ENCODE measurements at regions not wholly inside any gene's neighbourhood (a gene's known extent, or its start where the extent isn't known, plus 50 kb on each side); places are given as distances from the start of the nearest gene placed in this dataset.

- dilution Hi-C loops (cut with HindIII; ENCODE audit: low sequenced_read_pairs, unreplicated experiment): no loop called here
- Histone ChIP-seq H2BK15ac (ENCODE audit: low read depth, low read length) (no peak overlapping the region), H3K4me1 (ENCODE audit: control insufficient read depth, insufficient read depth, low read length) (no peaks in the 10 kb centered on the region), H3K27me3 (ENCODE audit: control insufficient read depth, insufficient read depth, low read length) (no peaks in the 10 kb centered on the region), H3K9ac (ENCODE audit: low read depth, low read length) (no peak overlapping the region), H3K4me2 (ENCODE audit: low read depth, low read length) (no peak overlapping the region), H3K56ac (ENCODE audit: extremely low read depth, insufficient read depth, low read length) (no peak overlapping the region), H2AK5ac (ENCODE audit: low read depth, low read length) (no peak overlapping the region), H4K20me1 (ENCODE audit: insufficient read depth, low read length) (no peaks in the 10 kb centered on the region), H3K9me1 (ENCODE audit: insufficient read depth, low read length) (no peaks in the 10 kb centered on the region), H2AFZ (replicated peaks; ENCODE audit: low read length, poor library complexity) (no peak overlapping the region), H2AK9ac (replicated peaks; ENCODE audit: low read depth, low read length, poor library complexity) (no peak overlapping the region), H3K27ac (ENCODE audit: insufficient read depth, low read length) (no peak overlapping the region), H3K4me3 (ENCODE audit: insufficient read depth, low read depth, low read length) (no peak overlapping the region), H3K18ac (ENCODE audit: low read depth, low read length) (no peak overlapping the region), H3K79me1 (ENCODE audit: low read depth in 1 of 2, low read length in 2 of 2) (no peaks in the 10 kb centered on the region), H4K8ac (ENCODE audit: low read depth in 2 of 2, low read length in 2 of 2) (no peak overlapping the region), H2BK120ac (ENCODE audit: low read depth, low read length) (no peak overlapping the region), H3K36me3 (ENCODE audit: control insufficient read depth, insufficient read depth, low read length) (no peaks in the 10 kb centered on the region), H3K14ac (replicated peaks; ENCODE audit: low read depth, low read length) (no peak overlapping the region), H3K4ac (ENCODE audit: low read depth, low read length) (no peak overlapping the region), H4K91ac (ENCODE audit: insufficient read depth, low read depth, low read length) (no peak overlapping the region), H3K9me3 (ENCODE audit: control insufficient read depth, insufficient read depth, low read length) (no peaks in the 10 kb centered on the region), H3K23ac (ENCODE audit: low read depth, low read length) (no peak overlapping the region), H4K5ac (ENCODE audit: low read depth, low read length) (no peak overlapping the region), H2BK5ac (ENCODE audit: low read depth, low read length, poor library complexity, severe bottlenecking) (no peak overlapping the region), H2BK20ac (ENCODE audit: low read depth, low read length) (no peak overlapping the region)
- BruUV-seq (replicated peaks): no TSS peak
- CTCF ChIA-PET: no interaction called here
- WGBS, 2 experiments (ENCODE audit: extremely low coverage in 2 of 2, insufficient read length in 1 of 2): no CpG with 5 or more reads among the region's 5 CpGs
- in situ Hi-C loops (cut with MboI; ENCODE audit: low sequenced_read_pairs): no loop called here
- POLR2A ChIA-PET (ENCODE audit: unreplicated experiment): no interaction called here
- no peak for ATAC-seq (ENCODE audit: low read depth)
- no peak for DNase-seq
- intact Hi-C loops (cut with micrococcal nuclease): no loop called here
- no peak for TF ChIP-seq FOS (IDR thresholded peaks at IDR 0.05; ENCODE audit: low read depth, low read length)
These were observed 512.8 kb upstream of the MIR17HG start for GRCh38 chr13:90834700-90835099.

Measured in IMR-90 (cell line).